Large intestine (tissue), 3 donors: ENCODE measurements at regions not wholly inside any gene's neighbourhood (a gene's known extent, or its start where the extent isn't known, plus 50 kb on each side); places are given as distances from the start of the nearest gene placed in this dataset.

ENCODE experiments used
- DNase-seq, 2 donors: peaks; one replicate each; pipeline versions ENCODE4 v3.0.0 to v3.0.0-alpha.2; 2013
- H3K27ac ChIP-seq: one replicate; pipeline ENCODE4 v1.5.1; 2013; ENCODE audit warnings: low read length
- H3K27me3 ChIP-seq: 2 replicates; pipeline ENCODE4 v1.6.1; 2013; ENCODE audit warnings: low read length; ENCODE audit not compliant: control insufficient read depth, insufficient read depth
- H3K36me3 ChIP-seq: 2 replicates; pipeline ENCODE4 v1.6.1; 2013; ENCODE audit warnings: low read length; ENCODE audit not compliant: control insufficient read depth, insufficient read depth
- H3K4me1 ChIP-seq: one replicate; pipeline ENCODE4 v1.6.1; 2013; ENCODE audit warnings: low read length; ENCODE audit not compliant: control insufficient read depth, insufficient read depth
- H3K4me3 ChIP-seq: one replicate; pipeline ENCODE4 v1.5.1; 2013; ENCODE audit warnings: low read length
- H3K9me3 ChIP-seq: one replicate; pipeline ENCODE4 v1.6.1; 2013; ENCODE audit warnings: mild to moderate bottlenecking, low read depth, low read length, moderate library complexity; ENCODE audit not compliant: control insufficient read depth
- WGBS: methylation state at CpG from one replicate; pipeline ENCODE4 v1.1.5; 2013; ENCODE audit warnings: low lambda C conversion rate; ENCODE audit not compliant: insufficient coverage; 5-methylcytosine and 5-hydroxymethylcytosine counted together

DNA sequence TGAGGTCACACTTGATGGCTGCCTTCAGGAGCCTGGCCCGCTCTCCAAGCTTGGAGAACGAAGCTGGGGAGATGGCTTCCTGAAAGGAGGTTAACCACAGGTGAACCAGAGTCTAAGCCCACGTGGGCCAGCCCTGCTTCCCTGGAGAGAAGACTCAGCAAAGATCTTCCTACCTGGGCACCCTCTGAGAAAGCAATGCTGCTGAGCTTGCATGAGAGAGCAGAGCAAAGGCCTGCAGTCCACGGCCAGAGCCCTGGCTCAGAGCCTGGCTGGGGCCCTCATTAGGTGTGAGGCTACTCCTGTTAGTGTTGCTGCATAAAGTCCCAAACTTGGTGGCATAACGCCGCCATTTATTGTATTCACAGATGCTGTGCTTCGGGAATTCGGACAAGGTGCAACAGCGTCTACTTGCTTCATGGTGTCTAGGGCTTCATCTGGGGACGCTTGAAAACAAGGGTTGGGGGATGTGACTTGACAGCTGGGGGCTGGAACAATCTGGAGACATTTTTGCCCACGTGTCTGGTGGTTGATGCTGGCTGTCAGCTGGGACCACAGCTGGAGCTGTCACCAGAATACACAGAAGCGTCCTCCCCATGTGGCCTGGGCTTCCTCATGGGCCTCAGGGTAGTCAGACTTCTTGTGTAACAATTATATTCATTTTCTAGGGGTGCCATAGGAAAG is 87.9 kb upstream of the MEF2A start:
- Histone ChIP-seq H3K27me3 (no peaks in the 10 kb centered on the region), H3K27ac (no peak overlapping the region), H3K4me3 (no peak overlapping the region), H3K9me3 (no peaks in the 10 kb centered on the region), H3K4me1 (peaks cover 10% of the 10 kb centered on the region), H3K36me3 (no peaks in the 10 kb centered on the region)
- no peak for DNase-seq
- WGBS, result no CpG with 5 or more reads among the region's 12 CpGs

DNA sequence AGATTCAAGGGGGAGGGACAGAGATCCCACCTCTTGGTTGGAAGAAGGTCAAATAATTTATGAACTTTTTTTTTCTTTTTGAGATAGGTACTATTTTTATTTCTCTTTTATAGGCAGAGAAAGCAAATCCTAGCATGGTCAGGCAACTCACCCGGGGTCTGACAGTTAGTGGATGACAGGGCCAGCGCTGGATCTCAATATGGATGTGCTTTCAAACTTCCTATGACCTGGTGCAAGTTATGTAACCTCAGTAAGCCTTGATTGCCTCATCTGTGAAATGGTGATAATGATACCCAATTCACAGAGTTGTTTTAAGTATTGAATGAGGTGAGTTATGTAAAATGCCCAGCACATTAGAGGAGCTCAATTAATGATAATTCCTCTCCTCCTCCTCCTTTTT is 86.8 kb upstream of the MEF2A start:
- no peak for DNase-seq
- Histone ChIP-seq H3K4me1 (peaks cover 10% of the 10 kb centered on the region), H3K27ac (no peak overlapping the region), H3K36me3 (no peaks in the 10 kb centered on the region), H3K9me3 (no peaks in the 10 kb centered on the region), H3K4me3 (no peak overlapping the region), H3K27me3 (no peaks in the 10 kb centered on the region)
- no CpG with 5 or more reads among the region's 2 CpGs for WGBS

GRCh38 chr15:99480016-99480810 is 85.6 kb upstream of the MEF2A start:
- Histone ChIP-seq H3K27me3 (no peaks in the 10 kb centered on the region), H3K9me3 (no peaks in the 10 kb centered on the region), H3K4me3 (no peak overlapping the region), H3K4me1 (peaks cover 10% of the 10 kb centered on the region), H3K27ac (no peak overlapping the region), H3K36me3 (no peaks in the 10 kb centered on the region)
- no CpG with 5 or more reads among the region's 10 CpGs for WGBS
- no peak for DNase-seq

- Histone ChIP-seq H3K27ac (no peak overlapping the region), H3K9me3 (no peaks in the 10 kb centered on the region), H3K4me3 (no peak overlapping the region), H3K36me3 (no peaks in the 10 kb centered on the region), H3K4me1 (peaks cover 10% of the 10 kb centered on the region), H3K27me3 (no peaks in the 10 kb centered on the region)
- 100% methylated on average over 3 of the region's 8 CpGs for WGBS
- no peak for DNase-seq
These were observed 84.5 kb upstream of the MEF2A start for GRCh38 chr15:99481113-99481950.

GRCh38 chr15:99481951-99482230 is 83.9 kb upstream of the MEF2A start:
- no peak overlapping the region for H3K27ac ChIP-seq
- H3K4me3 ChIP-seq, result no peak overlapping the region
- H3K9me3 ChIP-seq, result no peaks in the 10 kb centered on the region
- no CpG with 5 or more reads among the region's 2 CpGs for WGBS
- H3K4me1 ChIP-seq, result peaks cover 12% of the 10 kb centered on the region
- H3K36me3 ChIP-seq, result no peaks in the 10 kb centered on the region
- DNase-seq, result no peak
- H3K27me3 ChIP-seq, result no peaks in the 10 kb centered on the region

DNA sequence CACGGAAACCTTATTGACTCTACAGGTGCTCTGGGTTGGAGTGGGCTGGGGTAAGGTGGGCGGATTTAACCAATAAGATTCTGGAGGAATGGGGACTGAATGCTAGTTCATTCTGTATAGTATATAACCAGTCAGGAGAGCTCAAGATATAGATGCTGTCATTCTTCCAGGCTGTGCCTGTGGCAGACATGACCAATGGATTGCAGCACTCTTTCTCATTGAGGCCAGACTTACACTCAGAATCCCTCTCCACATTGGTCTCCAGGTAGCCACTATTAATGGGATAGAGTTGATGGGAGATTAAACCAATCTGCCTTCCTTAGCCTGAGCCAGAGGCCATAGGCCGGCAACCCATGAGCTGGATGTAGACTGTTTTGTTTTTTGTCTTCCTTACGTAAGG is 82.8 kb upstream of the MEF2A start:
- no peak overlapping the region for H3K4me3 ChIP-seq
- H3K27me3 ChIP-seq, result no peaks in the 10 kb centered on the region
- H3K36me3 ChIP-seq, result no peaks in the 10 kb centered on the region
- no CpG with 5 or more reads among the region's 4 CpGs for WGBS
- no peaks in the 10 kb centered on the region for H3K9me3 ChIP-seq
- peaks cover 9% of the 10 kb centered on the region for H3K4me1 ChIP-seq
- no peak for DNase-seq
- H3K27ac ChIP-seq, result no peak overlapping the region

GRCh38 chr15:99485153-99485961 is 80.4 kb upstream of the MEF2A start:
- H3K4me3 ChIP-seq, result no peak overlapping the region
- peaks cover 9% of the 10 kb centered on the region for H3K4me1 ChIP-seq
- no peaks in the 10 kb centered on the region for H3K27me3 ChIP-seq
- H3K36me3 ChIP-seq, result no peaks in the 10 kb centered on the region
- no peaks in the 10 kb centered on the region for H3K9me3 ChIP-seq
- H3K27ac ChIP-seq, result no peak overlapping the region
- WGBS, result 17% methylated on average over 1 of the region's 11 CpGs
- DNase-seq, result no peak

DNA sequence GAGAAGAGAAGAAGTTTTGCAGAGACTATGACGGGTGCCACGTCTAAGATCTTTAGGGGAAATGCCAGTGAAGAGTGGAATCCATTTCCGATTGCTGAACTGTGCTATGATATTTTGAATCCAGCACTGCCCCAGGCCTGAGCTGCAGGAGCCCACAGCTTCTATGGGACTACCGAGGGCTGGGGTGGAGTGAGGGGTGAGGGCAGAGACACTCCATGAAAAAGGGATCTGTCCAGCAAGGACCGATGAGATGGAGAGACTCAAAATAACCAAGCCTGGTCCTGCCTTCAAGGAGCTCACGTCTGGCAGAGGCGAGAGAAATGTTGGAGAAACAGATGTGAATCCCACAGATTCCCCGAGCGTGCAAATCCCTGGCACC is 79.8 kb upstream of the MEF2A start:
- H3K36me3 ChIP-seq, result no peaks in the 10 kb centered on the region
- peaks cover 9% of the 10 kb centered on the region for H3K4me1 ChIP-seq
- H3K27ac ChIP-seq, result no peak overlapping the region
- WGBS, result no CpG with 5 or more reads among the region's 9 CpGs
- DNase-seq, result no peak
- H3K4me3 ChIP-seq, result peak overlapping the region; percentile 30
- no peaks in the 10 kb centered on the region for H3K27me3 ChIP-seq
- no peaks in the 10 kb centered on the region for H3K9me3 ChIP-seq

DNA sequence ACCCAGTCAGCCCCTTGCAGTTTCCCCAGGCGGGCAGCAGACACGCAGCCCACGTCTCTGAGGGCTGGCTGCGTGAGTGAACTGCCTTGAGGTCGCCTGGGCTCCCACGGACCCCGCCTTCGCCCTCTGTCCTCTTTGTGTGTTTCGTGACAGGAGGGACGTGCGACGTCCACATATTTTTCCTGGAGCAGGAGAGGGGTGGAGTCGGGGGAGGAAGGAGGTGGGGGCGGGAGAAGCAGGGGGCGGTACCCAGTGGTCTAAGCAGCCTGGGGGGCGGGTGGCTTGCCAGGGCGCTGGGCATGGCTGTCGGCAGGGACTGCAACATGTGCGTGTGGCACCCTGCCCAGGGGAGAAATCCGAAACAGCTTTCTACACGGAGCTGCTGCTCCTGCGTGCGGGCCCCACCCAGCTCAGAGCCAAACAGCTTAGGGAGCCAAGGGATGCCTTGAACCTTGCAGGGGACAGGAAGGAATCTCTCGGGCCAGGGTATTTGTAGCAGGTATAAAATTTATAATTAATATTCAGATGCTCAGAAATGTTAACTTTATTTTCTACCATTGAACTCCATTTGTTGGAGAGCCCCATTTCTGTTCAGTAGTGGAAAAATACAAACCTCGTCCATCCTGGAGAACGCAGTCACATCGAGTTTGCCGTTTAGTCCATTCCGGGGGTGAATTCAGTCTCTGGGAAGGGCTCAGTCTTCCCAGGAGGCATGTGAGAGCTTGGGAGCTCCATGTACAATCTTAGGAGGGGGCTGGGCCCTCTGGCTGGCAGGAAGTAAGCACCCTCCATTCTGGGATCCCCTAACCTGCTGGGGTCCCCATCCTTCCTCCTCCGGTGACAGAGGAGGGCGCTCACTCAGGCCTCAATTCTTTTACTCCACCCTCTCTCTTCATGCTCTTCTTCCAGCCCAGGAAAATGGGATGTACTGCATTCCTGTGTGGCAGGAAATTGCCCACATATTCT is 79.1 kb upstream of the MEF2A start:
- peak; percentile 60 to 70 for DNase-seq
- Histone ChIP-seq H3K36me3 (no peaks in the 10 kb centered on the region), H3K4me1 (peaks cover 9% of the 10 kb centered on the region), H3K4me3 (peak overlapping the region; percentile 30), H3K27ac (no peak overlapping the region), H3K27me3 (no peaks in the 10 kb centered on the region), H3K9me3 (no peaks in the 10 kb centered on the region)
- no CpG with 5 or more reads among the region's 31 CpGs for WGBS
